Breast epithelium (tissue), 4 donors: ENCODE measurements at regions not wholly inside any gene's neighbourhood (a gene's known extent, or its start where the extent isn't known, plus 50 kb on each side); places are given as distances from the start of the nearest gene placed in this dataset.

Source experiments
- DNase-seq, 2 donors: peaks; one replicate each; pipeline ENCODE4 v3.0.0-alpha.2; 2019; ENCODE audit warnings: low spot score in 2 of 2
- H3K27ac ChIP-seq, 2 donors: fragments of 200-600 bp; sonication (generic) in 1 of 2; one replicate each; pipeline ENCODE4 v1.5.1; 2016 to 2019; ENCODE audit warnings: mild to moderate bottlenecking in 1 of 2
- H3K27me3 ChIP-seq, 2 donors: fragments of 200-600 bp; sonication (generic) in 1 of 2; one replicate each; pipeline versions ENCODE4 v1.5.1 to v1.6.0; 2017 to 2019; ENCODE audit warnings: control low read depth in 1 of 2, mild to moderate bottlenecking in 1 of 2
- H3K36me3 ChIP-seq: fragments of 200-600 bp; one replicate; pipeline ENCODE4 v1.5.1; 2019
- H3K4me1 ChIP-seq, 2 donors: fragments of 200-600 bp; sonication (generic); one replicate each; pipeline ENCODE4 v1.5.1; 2016 to 2019; ENCODE audit warnings: control low read depth in 1 of 2
- H3K4me3 ChIP-seq, 3 donors: fragments of 200-600 bp; sonication (generic); 1 replicate in 2 of 3; 2 replicates in 1 of 3; pipeline ENCODE4 v1.5.1; 2016 to 2019; ENCODE audit warnings: mild to moderate bottlenecking in 3 of 3, moderate library complexity in 2 of 3
- H3K9me3 ChIP-seq, 2 donors: fragments of 200-600 bp; sonication (generic) in 1 of 2; one replicate each; pipeline ENCODE4 v1.5.1; 2016 to 2019; ENCODE audit warnings: control low read depth in 1 of 2
- CTCF ChIP-seq, 3 donors: fragments of 450-650 bp; IDR thresholded peaks; one replicate each; pipeline ENCODE4 v1.5.1; 2016 to 2017; ENCODE audit warnings: antibody characterized with exemption in 3 of 3, mild to moderate bottlenecking in 3 of 3, moderate library complexity in 3 of 3
- POLR2A ChIP-seq: fragments of 450-650 bp; IDR thresholded peaks from one replicate; pipeline ENCODE4 v1.6.1; 2016; ENCODE audit warnings: antibody characterized with exemption, mild to moderate bottlenecking, moderate library complexity
- POLR2AphosphoS5 ChIP-seq, 3 donors: sonication (generic); formaldehyde crosslinking; IDR thresholded peaks; one replicate each; pipeline ENCODE4 v1.6.1; 2017; ENCODE audit warnings: antibody characterized with exemption in 3 of 3
- intact Hi-C: fragments of 100-400 bp; cut with DNase I; formaldehyde crosslinking; loops from one replicate; pipeline ENCODE4 v1.15.1; 2023; ENCODE audit warnings: low total_unique reads

DNA sequence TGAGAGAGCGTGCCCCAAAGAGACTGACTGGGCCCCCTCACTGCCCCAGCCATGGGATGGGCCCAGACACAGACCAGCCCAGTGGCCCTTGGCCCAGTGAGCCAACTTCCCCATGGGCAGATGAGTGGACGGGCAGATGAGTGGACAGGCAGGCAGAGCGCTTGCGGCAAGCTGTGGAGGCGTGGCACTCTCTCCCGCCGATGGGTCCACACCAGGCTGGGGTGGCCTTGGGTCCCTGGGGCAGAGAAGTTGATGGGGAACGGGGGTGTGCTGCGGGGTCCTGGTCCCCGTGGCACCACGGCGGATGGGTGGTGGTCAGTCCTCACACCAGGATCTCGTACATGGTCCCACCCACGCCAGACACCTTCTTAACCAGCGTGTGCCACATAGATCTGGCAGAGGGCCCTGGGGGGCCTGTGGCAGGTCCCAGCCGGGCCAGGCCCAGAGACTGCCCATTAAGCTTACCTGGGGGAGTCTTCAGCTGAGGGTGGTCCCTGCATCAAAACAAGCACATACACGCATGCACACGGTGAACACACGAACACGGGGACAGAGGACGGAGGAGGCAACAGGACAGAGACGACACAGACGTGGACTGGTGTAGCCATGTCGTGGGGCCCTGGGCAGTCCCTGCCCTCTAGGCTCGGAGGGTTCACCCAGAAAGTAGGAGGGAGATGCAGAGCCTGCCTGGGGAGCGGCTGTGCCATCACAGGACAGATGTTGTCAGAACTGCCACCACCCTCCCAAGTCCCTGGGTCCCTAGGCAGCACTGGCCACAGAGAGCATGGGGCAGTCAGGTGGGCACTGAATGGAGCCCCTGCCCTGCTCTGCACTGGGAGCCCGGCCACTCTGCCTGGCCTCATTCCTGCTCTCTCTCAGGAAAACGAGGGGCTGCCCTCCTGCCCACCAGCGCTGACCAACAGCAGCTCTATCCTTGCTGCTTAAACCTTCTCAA is 182.2 kb downstream of the IGLL1 start:
- intact Hi-C loops, result no loop called here
- TF ChIP-seq POLR2A (no peak), CTCF (IDR thresholded peaks at IDR 0.05) (no peak), POLR2AphosphoS5 (IDR thresholded peaks at IDR 0.05) (no peak)
- Histone ChIP-seq H3K36me3 (no peaks in the 10 kb centered on the region), H3K4me3 (no peak overlapping the region), H3K4me1 (no peaks in the 10 kb centered on the region), H3K9me3 (no peaks in the 10 kb centered on the region), H3K27me3 (no peaks in the 10 kb centered on the region), H3K27ac (no peak overlapping the region)
- DNase-seq, result peak in 1 of 2 donors; percentile 37

- H3K36me3 ChIP-seq, result no peaks in the 10 kb centered on the region
- no peaks in the 10 kb centered on the region for H3K9me3 ChIP-seq
- peak in 1 of 2 donors; percentile 49 for DNase-seq
- intact Hi-C loops, result no loop called here
- TF ChIP-seq POLR2AphosphoS5 (IDR thresholded peaks at IDR 0.05) (no peak), CTCF (IDR thresholded peaks at IDR 0.05) (no peak), POLR2A (no peak)
- H3K27ac ChIP-seq, result no peak overlapping the region
- H3K4me1 ChIP-seq, result no peaks in the 10 kb centered on the region
- no peaks in the 10 kb centered on the region for H3K27me3 ChIP-seq
- no peak overlapping the region for H3K4me3 ChIP-seq
Observed at GRCh38 chr22:23397008-23397612, 183.0 kb downstream of the IGLL1 start.

DNA sequence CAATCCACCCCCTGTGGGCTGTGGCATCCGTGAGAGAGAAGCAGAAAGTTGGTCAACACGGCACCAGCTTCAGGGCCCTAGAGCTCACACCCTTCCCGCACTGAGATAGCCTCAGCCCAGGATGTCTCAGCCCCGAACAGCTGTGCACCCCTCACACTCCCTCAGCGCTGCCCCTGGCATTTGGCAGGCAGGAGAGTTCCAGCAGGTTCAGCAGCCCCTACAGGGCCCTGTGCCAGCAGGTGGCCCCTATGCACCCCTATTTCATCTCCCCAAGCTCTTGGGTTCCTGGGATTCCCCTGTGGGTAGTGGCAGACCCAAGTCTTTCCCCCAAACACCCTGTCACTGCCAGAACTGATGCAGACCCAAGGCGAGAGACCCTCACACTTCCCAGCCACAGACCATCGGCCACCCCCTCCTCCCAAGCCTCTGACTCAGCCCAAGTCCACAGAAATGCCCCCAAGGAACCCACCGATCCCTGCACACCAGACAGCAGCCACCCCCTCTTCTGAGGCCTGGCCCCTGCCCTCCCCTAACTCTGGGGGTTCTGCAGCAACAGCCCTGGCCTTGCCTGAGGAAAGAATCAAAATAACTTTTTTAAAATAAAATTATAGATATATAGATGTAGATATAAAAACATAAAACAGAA is 183.6 kb downstream of the IGLL1 start:
- no peaks in the 10 kb centered on the region for H3K4me1 ChIP-seq
- no peak overlapping the region for H3K4me3 ChIP-seq
- H3K27ac ChIP-seq, result no peak overlapping the region
- no peaks in the 10 kb centered on the region for H3K36me3 ChIP-seq
- intact Hi-C loops, result no loop called here
- H3K27me3 ChIP-seq, result no peaks in the 10 kb centered on the region
- no peaks in the 10 kb centered on the region for H3K9me3 ChIP-seq
- DNase-seq, result peak in 1 of 2 donors; percentile 35
- TF ChIP-seq POLR2A (no peak), CTCF (IDR thresholded peaks at IDR 0.05) (no peak), POLR2AphosphoS5 (IDR thresholded peaks at IDR 0.05) (no peak)

GRCh38 chr22:23395530-23396361 is 184.3 kb downstream of the IGLL1 start:
- Histone ChIP-seq H3K4me1 (no peaks in the 10 kb centered on the region), H3K9me3 (no peaks in the 10 kb centered on the region), H3K36me3 (no peaks in the 10 kb centered on the region), H3K27me3 (no peaks in the 10 kb centered on the region), H3K27ac (no peak overlapping the region), H3K4me3 (no peak overlapping the region)
- intact Hi-C loops, result no loop called here
- no peak for TF ChIP-seq POLR2AphosphoS5 (IDR thresholded peaks at IDR 0.05)
- no peak for TF ChIP-seq CTCF (IDR thresholded peaks at IDR 0.05)
- TF ChIP-seq POLR2A, result no peak
- peak in 1 of 2 donors; percentile 43 for DNase-seq
